Choroid plexus epithelial cell (primary cell): ENCODE measurements at regions not wholly inside any gene's neighbourhood (a gene's known extent, or its start where the extent isn't known, plus 50 kb on each side); places are given as distances from the start of the nearest gene placed in this dataset.
"Not testable (repeated sequence)": the region's sequence is repeated elsewhere in the genome, so short reads cannot be mapped to it uniquely, and the experiment has no call there.

ENCODE experiments used
- DNase-seq: peaks from one replicate; pipeline ENCODE4 v3.0.0-alpha.2; 2010; ENCODE audit warnings: low read depth
- H3K4me3 ChIP-seq: 2 replicates; pipeline ENCODE4 v1.5.1; 2011; ENCODE audit warnings: low read depth, mild to moderate bottlenecking, control low read depth, low read length, moderate library complexity
- CTCF ChIP-seq: conservative IDR thresholded peaks from 2 replicates; pipeline ENCODE4 v1.5.1; 2011; ENCODE audit warnings: low read depth, mild to moderate bottlenecking, control low read depth, inconsistent platforms, low read length, moderate library complexity

DNA sequence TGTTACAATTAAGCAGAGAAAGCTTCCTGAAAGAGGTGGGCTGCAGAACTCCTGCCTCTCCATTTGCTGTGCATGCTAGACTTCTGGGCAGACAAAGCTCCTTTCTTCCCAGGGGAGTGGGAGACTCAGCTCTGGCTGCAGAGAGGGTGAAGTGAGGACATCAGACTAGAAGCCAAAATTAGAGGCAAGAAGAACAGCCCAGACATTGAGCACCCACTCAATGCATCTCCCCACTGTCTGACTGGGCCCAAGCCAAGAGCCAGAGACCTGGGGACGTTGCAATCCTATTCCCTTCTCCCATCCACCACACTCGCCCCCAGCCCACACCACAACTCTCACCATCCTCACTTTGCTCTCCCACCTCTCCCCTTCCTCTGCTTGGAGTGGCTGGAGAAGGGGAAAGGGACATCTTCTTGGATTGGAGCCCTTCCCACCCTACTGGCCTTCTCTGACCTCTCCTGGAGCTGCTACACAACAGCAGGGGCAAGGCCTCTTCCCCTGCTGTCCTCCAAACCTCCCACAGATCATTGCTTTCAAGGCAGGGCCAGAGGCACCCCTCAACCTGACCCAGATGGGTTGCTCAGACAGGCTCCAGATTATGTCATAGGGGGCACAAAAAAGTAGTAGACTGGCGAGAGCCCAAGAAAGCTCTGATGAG lies 477.7 kb upstream of the CADM1 start:
- H3K4me3 ChIP-seq = no peak overlapping the region
- no peak for DNase-seq
- no peak for TF ChIP-seq CTCF

DNA sequence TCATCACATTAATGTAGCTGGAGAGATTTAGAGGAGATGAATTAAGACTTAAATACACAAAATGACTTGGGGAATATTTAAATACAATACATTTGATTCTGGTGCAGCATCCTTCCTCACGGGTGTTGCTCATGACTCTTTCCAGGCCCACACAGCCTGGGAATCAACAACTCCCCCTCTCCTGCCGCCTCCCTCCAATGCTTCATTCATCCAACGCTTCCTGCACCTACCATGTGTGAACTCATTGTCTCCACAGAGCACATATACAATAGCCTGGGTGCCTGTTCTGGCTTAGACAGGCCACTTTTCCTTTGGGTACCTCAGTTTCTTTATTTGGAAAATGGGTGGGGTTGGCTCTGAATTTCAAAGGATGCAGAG lies 476.9 kb upstream of the CADM1 start:
- DNase-seq = no peak
- no peak overlapping the region for H3K4me3 ChIP-seq
- TF ChIP-seq CTCF = no peak

DNA sequence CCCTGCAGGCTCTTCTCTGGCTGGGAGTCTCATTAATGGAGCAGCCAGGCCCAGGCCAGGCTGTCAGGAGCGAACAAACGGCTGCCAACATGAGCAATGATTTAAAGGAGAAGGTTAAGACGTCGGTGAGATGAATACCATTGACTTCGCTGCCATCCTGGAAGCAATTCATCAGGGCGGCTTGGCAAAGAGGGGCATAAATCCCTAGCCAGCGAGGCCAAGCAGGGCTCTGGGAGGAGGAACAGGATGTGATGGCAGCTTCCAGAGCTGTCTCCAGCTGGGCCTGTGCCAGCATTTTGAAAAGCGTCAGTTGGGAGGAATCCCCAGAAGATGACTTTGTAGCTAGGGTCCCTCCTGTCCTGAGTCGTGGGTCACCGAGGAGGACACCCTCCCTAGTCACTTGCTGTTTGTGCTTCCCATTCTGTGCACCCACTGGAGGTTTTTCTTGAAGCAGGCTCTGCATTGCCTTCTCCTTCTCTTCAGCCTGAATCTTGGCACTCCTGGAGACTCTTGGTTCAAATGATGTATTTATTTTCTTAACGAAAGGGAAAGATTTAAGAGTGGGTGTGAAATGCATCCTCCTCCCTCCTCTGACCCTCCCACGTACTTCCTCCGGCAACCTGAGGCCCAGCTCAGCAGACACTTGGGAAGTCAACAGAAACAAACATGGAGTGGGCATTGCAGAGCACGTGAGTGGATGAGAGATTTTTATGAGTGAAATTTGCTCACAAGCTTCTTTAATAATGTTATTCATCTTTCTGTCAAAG lies 476.3 kb upstream of the CADM1 start:
- H3K4me3 ChIP-seq = no peak overlapping the region
- no peak for DNase-seq
- TF ChIP-seq CTCF = no peak

- no peak for DNase-seq
- no peak for TF ChIP-seq CTCF
- no peak overlapping the region for H3K4me3 ChIP-seq
Measured at GRCh38 chr11:115974703-115975102, 470.5 kb upstream of the CADM1 start.

GRCh38 chr11:115967203-115967602 lies 463.0 kb upstream of the CADM1 start:
- H3K4me3 ChIP-seq, DNase-seq: not testable (repeated sequence)

- no peak overlapping the region for H3K4me3 ChIP-seq
- DNase-seq = no peak
- TF ChIP-seq CTCF = no peak
Measured at GRCh38 chr11:115965767-115966504, 461.7 kb upstream of the CADM1 start.

DNA sequence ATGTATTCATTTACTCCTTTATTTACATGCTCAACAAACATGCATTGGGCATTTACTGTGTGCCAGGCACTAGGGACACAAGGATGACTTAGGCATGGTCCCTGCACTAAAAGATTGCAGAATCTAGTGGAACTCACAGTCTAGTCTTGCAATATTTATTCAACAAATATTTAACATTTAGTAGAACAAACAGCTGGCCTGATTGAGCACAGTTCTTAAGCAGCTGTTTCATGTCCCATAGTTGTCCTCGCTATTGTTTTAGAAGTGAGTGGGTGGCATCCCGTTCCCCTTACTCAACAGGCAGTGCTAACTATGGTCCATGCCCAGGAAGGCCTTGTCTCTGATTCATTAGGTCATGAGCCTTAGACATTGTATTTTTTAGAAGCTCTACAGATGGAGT lies 459.9 kb upstream of the CADM1 start:
- no peak overlapping the region for H3K4me3 ChIP-seq
- no peak for DNase-seq
- TF ChIP-seq CTCF = no peak
